ENCODE measurements at regions not wholly inside any gene's neighbourhood (a gene's known extent, or its start where the extent isn't known, plus 50 kb on each side); places are given as distances from the start of the nearest gene placed in this dataset.
"Not testable (repeated sequence)": the region's sequence is repeated elsewhere in the genome, so short reads cannot be mapped to it uniquely, and the experiment has no call there.

DNA sequence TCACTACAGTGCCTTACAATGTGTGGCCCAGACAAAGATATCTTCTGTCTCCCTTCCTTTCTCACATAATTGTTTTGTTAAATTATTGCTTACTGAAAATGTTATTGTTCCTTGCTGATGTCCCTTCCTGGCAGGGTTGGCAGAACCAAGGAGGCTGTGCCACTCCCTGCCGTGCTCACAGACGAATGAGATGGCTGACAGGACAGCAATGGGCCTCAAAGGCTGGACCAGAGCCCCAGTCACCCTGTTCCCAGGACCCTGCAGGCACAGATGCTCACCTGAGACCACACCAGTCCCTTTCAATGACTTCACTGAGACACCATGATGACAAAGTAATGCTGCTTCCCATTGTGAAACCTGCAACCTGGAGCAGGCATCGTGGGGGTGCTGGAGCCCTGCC, 375.1 kb downstream of the HACE1 start:
- no peak for DNase-seq

GRCh38 chr6:104484191-104484590, 375.5 kb downstream of the HACE1 start:
- no peak for DNase-seq

DNA sequence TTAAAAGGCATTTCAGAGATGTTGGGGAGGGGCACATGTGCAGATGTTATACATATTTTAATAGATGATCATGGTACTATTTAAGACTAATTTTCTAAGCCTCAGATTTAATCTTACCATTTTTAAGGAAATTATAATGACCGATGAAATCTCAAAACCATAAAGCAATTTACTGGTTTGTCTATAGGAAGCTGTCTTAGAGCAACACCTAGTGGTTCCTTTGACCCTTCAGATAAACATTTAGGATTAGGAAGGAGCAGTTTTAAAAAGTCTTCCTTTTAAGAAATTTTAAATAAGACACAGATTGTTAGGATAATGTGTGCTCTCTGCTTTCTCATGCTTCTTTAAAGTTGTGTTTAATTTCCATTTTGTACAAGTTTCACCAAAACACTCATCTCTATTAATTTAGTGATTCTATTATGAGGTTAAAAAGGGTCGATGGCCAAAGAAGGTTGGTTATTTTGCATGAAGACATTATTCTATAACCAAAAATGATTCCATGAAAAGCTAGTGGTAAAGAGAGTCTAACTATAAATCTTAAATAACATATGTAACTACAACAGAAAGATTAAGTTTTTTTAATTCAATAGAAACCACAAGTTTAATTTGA, 376.4 kb downstream of the HACE1 start:
- no peak for DNase-seq

DNA sequence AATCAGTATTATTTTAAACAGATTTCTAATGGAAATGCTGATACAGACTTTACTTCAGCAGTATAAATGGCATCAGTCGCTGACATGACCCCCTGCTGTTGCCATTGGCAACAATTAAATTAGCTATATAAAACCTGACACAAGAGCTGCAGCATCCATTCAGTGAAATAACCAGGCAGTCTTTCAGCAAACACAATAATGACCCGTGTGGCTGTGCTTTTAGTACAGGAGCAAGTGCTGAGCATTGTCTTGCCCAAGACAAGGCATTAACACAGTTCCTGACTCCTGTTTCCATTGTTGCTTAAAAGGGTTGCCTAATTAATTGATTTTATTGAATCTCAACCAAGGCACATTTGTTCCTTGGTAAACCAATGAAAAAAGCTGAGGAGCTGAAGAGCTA, 382.1 kb downstream of the HACE1 start:
- no peak for DNase-seq

- DNase-seq = no peak
Measured at GRCh38 chr6:104473021-104473429, 386.7 kb downstream of the HACE1 start.

DNA sequence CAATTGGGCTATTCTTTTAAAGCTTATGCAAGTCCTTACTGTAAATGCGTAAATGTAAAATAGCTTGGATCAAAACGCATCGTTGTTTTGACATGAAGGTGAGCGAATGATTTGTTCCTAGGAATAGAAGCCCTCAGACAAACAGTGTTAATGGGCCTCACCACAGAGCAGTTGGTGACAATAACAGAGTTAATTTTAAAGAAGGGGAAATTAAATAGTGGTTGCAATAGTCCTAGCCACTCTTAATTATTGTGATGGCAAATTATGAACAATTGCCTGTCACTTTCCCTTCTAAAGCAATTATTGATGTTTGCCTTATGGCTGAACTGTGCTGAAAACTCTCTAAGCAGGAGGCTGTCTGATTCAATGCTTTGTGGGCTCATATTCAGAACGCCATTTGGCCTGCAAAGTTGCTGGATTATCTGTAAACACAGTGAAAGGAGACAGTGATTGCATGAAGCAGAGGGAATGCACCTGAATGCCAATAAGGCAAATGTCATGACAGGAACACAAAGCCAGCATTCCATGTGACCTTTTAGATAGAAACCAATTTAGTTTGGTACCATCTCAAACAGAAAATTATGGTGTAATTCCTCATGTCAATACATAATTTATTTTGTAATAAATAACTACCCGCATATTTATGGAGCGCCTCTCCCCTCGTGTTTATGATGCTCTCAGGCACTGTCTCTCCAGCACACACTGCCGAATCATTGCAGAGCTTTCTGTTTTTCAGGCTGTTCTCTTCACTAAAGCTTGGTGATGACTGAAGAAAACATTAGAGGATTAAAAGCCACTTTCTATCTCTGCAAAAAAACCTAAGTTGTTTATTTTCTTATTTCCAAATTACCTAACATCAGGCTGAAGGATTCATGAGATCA, 387.5 kb downstream of the HACE1 start:
- DNase-seq = no peak

GRCh38 chr6:104466306-104466705, 393.4 kb downstream of the HACE1 start:
- DNase-seq = no peak

GRCh38 chr6:104462811-104463599, 396.7 kb downstream of the HACE1 start:
- no peak for DNase-seq

- DNase-seq = no peak
Measured at GRCh38 chr6:104460738-104461483, 398.8 kb downstream of the HACE1 start.

DNA sequence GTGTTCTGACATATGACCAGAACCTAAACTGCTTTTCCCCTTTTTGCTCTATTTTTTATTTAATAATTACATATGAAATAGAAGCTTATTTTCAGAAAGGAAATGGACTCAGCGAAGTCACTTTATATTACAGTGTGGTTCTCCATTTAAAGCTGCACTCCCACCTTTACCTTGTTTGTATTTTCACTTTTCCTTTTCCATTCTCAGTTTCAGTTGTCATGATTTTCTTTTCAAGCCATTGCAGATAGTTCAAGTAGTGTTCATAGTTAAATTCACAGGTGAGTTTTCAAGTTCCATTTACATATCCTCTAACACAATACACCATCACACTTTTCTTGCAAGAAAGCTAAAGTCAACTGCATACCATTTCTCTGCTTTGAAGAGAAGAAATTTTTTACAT, 400.2 kb downstream of the HACE1 start:
- DNase-seq = no peak

DNA sequence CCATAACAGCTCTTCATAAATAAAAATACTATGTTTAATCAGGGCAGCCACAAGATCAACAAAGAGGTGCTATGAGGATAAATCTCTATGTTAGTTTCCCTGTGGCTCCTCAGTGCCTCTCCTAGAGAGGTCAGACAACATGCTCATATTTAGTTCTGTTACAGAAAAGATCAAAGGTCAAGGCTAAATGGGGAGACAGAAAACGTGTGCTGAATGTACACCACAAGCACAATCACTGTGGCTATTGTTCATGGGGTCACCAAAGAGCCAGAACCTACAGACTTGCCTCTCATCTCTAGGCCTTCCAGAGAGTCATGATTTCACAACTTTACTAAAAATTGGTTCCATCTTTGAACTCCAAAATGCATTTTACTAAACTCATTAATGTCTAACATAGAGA, 409.8 kb downstream of the HACE1 start:
- no peak for DNase-seq

DNA sequence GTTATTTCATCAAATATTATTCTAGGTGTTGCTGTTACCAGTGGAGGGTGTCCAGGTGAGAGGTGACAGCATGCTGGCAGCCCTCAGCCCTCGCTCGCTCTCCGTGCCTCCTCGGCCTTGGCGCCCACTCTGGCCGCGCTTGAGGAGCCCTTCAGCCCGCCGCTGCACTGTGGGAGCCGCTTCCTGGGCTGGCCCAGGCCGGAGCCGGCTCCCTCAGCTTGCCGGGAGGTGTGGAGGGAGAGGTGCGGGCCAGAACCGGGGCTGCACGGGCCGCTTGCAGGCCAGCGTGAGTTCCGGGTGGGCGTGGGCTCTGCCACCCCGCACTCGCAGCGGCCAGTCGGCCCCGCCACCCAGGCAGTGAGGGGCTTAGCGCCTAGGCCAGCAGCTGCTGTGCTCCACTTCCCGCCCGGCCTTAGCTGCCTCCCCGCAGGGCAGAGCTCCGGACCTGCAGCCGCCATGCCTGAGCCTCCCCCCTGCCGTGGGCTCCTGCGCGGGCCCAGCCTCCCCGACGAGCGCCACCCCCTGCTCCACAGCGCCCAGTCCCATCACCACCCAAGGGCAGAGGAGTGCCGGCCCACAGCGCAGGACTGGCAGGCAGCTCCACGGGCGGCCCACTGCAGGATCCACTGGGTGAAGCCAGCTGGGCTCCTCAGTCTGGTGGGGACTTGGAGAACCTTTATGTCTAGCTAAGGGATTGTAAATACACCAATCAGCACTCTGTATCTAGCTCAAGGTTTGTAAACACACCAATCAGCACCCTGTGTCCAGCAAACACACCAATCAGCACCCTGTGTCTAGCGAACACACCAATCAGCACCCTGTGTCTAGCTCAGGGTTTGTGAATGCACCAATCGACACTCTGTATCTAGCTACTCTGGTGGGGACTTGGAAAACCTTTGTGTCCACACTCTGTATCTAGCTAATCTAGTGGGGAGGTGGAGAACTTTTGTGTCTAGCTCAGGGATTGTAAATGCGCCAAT, 413.3 kb downstream of the HACE1 start:
- DNase-seq = not testable (repeated sequence)

DNA sequence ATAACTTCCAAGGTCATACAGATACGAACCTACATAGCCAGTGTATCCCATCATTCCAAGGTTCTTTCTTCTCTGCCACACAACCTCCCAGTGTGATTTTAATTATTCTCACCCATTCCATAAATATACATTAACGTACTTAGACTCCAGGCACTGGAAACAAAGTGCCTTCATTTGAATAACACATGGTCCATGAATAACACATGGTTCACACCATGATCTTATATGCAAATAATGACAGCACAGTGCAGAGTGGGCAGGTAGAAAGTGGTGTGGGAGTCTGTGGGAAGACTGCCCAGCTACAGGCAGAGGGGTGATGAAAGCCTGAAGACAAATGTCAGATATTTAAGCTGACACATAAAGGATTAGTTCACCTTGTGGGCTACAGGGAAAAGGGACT, 425.2 kb downstream of the HACE1 start:
- no peak for DNase-seq

GRCh38 chr6:104431096-104431495, 428.6 kb downstream of the HACE1 start:
- no peak for DNase-seq

DNA sequence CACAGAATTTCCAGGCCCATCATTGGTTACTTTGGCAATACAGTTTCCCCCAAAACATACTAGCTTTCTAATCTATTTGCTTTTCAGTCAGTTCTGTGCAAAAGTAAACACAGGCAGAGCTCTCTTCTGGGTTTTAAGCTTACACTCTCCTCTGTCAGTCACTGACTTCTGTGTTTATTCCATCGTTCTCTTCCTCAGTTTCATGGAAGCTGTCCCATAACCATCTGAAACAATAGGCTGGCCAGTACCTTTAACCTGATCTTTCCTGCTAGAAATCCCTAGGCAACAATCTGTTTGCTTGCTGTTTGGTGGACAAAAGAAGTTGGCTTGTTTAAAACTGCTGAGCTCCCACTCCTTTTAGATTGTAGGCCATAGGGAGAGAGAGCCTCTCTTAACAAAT, 431.5 kb downstream of the HACE1 start:
- no peak for DNase-seq

DNA sequence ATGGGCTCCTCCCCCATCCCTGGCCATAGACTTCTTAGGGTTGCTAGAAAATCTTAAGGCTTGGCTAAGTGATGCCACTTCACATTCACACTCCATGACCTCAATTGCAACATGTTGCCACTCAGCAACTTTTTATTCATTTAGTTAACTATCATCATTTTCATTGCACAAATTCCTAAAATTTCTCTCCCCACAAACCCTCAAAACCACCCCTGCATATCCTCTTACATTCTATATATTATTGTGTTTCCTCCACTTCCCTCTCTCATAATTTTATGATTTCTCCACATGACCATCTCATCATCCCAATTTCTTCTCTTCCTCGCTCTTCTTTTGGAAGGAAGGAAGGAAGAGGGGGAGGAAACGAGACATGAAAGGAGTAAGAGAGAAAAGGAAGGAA, 436.0 kb downstream of the HACE1 start:
- no peak for DNase-seq

- DNase-seq = no peak
Measured at GRCh38 chr6:104421650-104422049, 438.1 kb downstream of the HACE1 start.

- no peak for DNase-seq
Measured at GRCh38 chr6:104418839-104419238, 440.9 kb downstream of the HACE1 start.

DNA sequence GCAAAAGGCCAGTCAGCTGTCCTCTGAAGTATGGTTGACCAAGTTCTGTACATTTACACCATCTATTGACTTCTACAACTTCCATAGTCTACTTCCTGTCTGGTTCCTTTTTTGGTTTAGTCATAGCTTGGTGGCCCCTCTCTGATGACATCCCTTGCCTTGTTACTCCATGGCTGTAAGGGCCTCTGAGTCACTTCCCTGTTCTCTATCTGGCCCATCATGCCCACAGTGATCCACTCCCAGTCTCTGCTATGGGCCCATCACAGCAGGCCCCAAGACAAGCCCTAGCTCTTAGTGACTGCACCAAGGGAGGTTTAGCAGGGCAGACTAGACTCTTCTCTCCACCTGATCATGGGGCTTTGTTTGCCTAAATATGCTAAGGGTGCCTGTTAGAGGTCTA, 441.6 kb downstream of the HACE1 start:
- peak; percentile 58 for DNase-seq

DNA sequence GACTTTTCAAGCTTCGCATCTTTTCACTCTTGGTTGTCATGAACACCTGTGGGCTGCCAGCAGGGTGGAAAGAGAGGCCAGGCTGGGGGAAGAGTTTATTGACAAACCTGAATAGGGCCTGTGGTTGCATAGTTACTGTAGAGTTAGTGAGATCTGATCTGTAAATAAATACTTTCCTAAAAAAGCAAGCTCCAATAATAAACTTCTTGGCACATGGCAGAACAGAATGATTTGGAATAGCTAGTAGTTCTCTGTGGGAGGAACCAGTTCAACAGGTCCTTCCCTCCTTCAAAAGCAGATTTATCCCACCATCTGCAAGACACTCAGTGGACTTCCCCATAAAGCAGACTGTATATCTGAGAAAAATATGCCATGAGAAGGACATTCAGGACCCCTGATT, 445.0 kb downstream of the HACE1 start:
- no peak for DNase-seq

- DNase-seq = no peak
Measured at GRCh38 chr6:104413767-104414166, 446.0 kb downstream of the HACE1 start.

GRCh38 chr6:104411302-104411701, 448.4 kb downstream of the HACE1 start:
- no peak for DNase-seq

Measured in SIG-M5 (cell line).